Fibroblast of villous mesenchyme (primary cell): ENCODE measurements at regions not wholly inside any gene's neighbourhood (a gene's known extent, or its start where the extent isn't known, plus 50 kb on each side); places are given as distances from the start of the nearest gene placed in this dataset.
"Not testable (repeated sequence)": the region's sequence is repeated elsewhere in the genome, so short reads cannot be mapped to it uniquely, and the experiment has no call there.

ENCODE experiments used
- DNase-seq: peaks from one replicate; pipeline ENCODE4 v3.0.0-alpha.2; 2010; ENCODE audit warnings: low read depth
- H3K4me3 ChIP-seq: 2 replicates; pipeline ENCODE4 v1.5.1; 2011; ENCODE audit warnings: low read depth, mild to moderate bottlenecking, low read length
- CTCF ChIP-seq: IDR thresholded peaks from 2 replicates; pipeline ENCODE4 v1.5.1; 2012; ENCODE audit warnings: low read depth, mild to moderate bottlenecking, low read length; ENCODE audit not compliant: insufficient read depth

- TF ChIP-seq CTCF: no peak
- DNase-seq: no peak
- H3K4me3 ChIP-seq: no peak overlapping the region
Observed at GRCh38 chr4:117164338-117164737, 79.0 kb upstream of the TRAM1L1 start.

- DNase-seq, H3K4me3 ChIP-seq: not testable (repeated sequence)
Observed at GRCh38 chr4:117175369-117175768, 90.0 kb upstream of the TRAM1L1 start.

- no peak for TF ChIP-seq CTCF
- H3K4me3 ChIP-seq: no peak overlapping the region
- DNase-seq: no peak
Observed at GRCh38 chr4:117203231-117203630, 117.9 kb upstream of the TRAM1L1 start.

- no peak overlapping the region for H3K4me3 ChIP-seq
- DNase-seq: no peak
- TF ChIP-seq CTCF: no peak
Observed at GRCh38 chr4:117210551-117210950, 125.2 kb upstream of the TRAM1L1 start.

- TF ChIP-seq CTCF: no peak
- no peak for DNase-seq
- H3K4me3 ChIP-seq: no peak overlapping the region
Observed at GRCh38 chr4:117224256-117224655, 138.9 kb upstream of the TRAM1L1 start.

GRCh38 chr4:117225471-117225870, 140.1 kb upstream of the TRAM1L1 start:
- no peak for TF ChIP-seq CTCF
- no peak overlapping the region for H3K4me3 ChIP-seq
- DNase-seq: no peak

GRCh38 chr4:117227925-117228324, 142.5 kb upstream of the TRAM1L1 start:
- H3K4me3 ChIP-seq: no peak overlapping the region
- DNase-seq: no peak
- TF ChIP-seq CTCF: no peak
